ENCODE measurements at regions not wholly inside any gene's neighbourhood (a gene's known extent, or its start where the extent isn't known, plus 50 kb on each side); places are given as distances from the start of the nearest gene placed in this dataset.

GRCh38 chr16:79839466-79840341 is 239.2 kb upstream of the MAF start:
- TF ChIP-seq CTCF (IDR thresholded peaks at IDR 0.05) (no peak), AFF4 (CRISPR knock-in tag; IDR thresholded peaks at IDR 0.05; ENCODE audit: borderline replicate concordance) (no peak), RELA (CRISPR knock-in tag; IDR thresholded peaks at IDR 0.05; ENCODE audit: borderline replicate concordance) (no peak), USF2 (CRISPR knock-in tag; IDR thresholded peaks at IDR 0.05) (no peak), JUN (CRISPR knock-in tag; IDR thresholded peaks at IDR 0.05) (no peak), SP1 (CRISPR knock-in tag; conservative IDR thresholded peaks at IDR 0.05) (no peak)

Measured in WTC11 (cell line).